Muscle of arm (tissue), 1 donor: ENCODE measurements at regions not wholly inside any gene's neighbourhood (a gene's known extent, or its start where the extent isn't known, plus 50 kb on each side); places are given as distances from the start of the nearest gene placed in this dataset.
"Not testable (repeated sequence)": the region's sequence is repeated elsewhere in the genome, so short reads cannot be mapped to it uniquely, and the experiment has no call there.

Experiments
- DNase-seq: peaks from one replicate; pipeline ENCODE4 v3.0.0-alpha.2; 2013

DNA sequence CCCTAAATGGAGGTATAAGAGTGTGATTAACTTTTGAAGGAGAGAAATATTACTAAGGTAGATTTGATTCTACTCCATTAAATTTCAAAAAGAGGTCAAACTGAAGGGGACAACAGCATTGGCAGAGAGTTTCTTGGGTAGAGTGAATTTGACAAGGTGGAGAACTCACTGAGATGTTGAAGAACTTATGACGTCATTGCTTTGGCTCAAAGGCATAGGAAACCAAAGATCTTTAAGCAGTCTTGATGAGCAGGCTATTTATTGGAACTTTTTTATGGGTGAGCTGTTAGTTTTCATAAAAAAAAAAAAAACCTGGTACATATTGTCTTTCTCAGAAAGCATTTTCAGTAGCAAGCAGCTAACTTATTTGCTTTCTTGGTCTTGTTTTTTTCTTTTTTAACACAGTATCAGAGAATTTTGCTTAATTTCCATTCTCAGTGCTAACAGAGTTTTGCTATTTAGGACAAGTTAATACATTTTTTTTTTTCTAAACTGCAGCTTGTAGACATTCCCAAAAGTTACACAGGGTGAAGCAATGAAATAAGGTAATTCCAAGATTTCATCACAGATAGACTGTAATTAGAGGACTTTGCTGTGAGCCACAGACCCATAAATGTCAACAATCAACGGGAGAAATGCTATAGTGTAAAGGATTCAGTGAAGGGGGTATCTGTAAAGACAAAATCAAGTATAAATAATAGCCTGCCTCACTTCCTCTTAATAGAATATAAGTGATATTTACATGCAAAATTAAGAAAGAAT, 412.2 kb upstream of the KLHL1 start:
- DNase-seq, result no peak

DNA sequence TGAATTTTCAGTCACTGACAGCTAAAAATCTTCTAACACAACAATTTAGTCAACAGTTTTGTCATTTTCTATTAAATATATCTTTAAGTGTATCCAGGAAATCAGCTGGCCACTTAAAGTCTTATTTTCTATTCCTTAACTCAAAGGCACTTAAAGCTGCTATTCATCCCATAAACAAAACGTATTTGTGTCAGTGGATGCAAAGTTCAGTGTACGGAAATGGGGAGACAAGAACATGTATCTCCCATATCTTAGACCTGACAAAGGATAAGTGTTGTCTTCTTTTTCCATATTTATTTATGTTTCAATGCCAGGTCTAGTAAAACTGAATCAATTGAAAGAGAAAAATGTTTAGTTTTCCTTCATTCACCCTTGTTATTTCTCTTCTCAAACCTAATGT, 409.8 kb upstream of the KLHL1 start:
- DNase-seq, result no peak

DNA sequence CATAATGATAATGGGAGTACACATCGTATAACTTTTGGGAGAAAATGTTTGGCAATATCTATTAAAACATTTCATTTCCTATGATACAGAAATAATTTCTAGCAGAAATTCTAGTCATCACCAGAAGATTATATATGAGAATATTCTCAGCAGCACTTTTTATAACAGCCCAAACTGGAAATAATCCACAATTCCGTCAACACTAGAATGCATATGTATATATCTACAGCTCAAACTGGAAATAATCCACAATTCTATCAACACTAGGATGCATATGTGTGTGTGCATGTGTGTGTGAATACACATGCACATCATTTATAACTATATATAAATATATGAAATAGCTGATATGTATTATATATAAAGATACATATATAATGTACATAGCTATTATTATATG, 408.0 kb upstream of the KLHL1 start:
- no peak for DNase-seq

DNA sequence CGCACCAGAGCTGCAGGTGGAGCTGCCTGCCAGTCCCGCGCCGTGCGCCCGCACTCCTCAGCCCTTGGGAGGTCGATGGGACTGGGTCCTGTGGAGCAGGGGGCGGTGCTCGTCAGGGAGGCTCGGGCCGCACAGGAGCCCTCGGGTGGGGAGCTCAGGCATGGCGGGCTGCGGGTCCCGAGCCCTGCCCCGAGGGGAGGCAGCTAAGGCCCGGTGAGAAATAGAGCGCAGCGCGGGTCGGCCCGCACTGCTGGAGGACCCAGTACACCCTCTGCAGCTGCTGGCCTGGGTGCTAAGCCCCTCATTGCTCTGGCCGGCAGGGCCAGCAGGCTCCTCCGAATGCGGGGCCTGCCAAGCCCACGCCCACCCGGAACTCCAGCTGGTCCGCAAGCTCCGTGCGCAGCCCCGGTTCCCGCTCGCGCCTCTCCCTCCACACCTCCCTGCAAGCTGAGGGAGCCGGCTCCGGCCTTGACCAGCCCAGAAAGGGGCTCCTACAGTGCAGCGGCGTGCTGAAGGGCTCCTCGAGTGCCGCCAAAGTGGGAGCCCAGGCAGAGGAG, 403.7 kb upstream of the KLHL1 start:
- not testable (repeated sequence) for DNase-seq

DNA sequence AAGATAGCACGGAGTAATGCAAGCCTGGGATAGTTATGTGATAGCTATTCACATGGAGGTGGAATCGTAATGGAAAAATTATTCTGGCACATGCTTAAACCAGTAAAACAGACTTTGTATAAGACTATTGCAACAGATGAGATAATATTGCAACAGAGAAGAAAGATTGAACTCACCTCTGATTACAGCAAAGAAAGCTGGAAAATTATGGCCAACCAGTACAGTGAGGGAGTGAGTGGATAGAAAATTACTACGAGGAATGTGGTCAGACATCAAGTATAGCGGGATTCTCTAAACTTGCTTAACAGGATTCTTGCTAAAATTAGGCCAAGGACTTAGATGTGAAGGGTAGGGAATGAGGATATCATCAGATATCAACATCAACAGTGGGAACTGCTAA, 397.6 kb upstream of the KLHL1 start:
- no peak for DNase-seq

DNA sequence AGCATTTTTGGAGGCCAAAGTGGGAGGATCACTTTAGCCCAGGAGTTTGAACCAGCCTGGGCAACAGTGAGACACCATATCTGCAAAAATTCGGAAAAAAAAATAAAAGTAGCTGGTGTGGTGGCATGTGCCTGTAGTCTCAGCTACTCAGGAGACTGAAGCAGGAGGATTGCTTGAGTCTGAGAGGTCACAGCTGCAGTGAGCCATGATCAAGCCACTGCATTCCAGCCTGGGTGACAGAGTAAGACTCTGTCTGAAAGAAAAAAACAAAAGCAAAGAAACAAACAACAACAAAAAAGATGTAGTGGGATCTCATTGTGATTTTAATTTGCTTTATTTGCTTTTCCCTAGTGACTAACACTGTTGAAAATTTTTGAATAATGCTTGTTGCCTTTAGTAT, 394.7 kb upstream of the KLHL1 start:
- no peak for DNase-seq

DNA sequence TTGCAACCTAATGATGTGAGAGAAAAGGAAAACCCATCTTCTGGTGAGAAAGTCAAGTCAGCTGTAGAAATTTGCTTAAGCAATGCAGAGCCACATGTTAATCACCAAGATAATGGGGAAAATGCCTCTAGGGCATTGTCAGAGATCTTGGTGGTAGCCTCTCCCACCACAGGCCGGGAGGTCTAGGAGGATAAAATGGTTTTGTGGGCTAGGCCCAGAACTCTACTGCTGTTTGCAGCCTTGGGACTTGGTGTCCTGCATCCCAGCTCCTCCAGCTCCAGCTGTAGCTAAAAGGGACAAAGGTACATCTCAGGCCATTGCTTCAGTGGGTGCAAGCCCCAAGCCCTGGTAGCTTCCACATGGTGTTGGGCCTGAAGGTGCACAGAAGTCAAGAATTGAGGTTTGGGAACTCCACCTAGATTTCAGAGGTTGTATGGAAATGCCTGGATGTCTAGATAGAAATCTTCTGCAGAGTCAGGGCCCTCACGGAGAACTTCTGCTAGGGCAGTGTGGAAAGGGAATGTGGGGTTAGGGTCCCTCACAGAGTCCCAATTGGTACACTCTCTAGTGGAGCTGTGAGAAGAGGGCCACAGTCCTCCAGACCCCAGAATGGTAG, 382.2 kb upstream of the KLHL1 start:
- no peak for DNase-seq

DNA sequence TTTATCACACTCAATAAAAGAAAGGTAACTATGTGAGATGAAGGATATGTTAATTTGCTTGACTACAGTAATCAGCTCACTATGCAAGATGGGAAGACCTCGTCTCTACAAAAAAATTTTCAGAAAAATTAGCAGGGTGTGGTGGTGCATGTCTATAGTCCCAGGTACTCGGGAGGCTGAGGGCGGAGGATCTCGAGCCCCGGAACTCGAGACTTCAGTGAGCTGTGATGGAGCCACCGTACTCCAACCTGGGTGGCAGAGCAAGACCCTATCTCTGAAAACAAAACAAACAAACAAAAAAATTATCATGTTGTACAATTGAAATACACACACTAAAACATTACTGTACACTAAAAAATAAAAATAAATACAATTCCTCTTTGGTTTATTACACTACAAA, 376.7 kb upstream of the KLHL1 start:
- no peak for DNase-seq

DNA sequence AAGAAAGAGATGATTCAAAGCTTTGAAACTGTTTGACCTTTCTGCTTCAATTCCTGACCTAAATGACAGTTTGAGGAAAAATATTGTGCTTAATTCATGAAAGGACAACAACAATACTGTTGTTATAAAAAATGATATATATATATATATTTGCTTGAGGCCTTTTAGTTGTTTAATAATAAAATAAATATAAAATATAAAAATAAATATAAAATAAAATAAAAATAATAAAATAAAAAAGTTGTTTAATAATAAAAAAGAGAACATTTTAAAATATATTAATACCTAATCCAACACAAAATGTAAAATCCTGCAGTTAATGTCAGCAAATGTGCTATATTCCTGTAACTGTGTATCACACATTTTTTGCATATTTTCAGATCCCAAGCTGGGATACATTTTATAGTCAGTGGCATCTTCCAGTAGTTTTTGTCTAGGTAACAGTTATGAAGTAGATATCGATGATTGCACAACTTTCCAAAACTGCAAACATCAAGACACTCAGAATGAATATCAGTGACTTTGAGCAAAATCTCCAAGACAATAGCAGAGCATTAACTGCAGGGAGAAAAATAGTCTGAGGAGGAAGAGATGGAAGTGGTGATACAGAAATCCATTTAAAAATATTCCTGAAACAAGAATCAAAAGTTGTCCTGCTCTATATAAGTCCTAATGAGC, 375.5 kb upstream of the KLHL1 start:
- DNase-seq, result no peak

DNA sequence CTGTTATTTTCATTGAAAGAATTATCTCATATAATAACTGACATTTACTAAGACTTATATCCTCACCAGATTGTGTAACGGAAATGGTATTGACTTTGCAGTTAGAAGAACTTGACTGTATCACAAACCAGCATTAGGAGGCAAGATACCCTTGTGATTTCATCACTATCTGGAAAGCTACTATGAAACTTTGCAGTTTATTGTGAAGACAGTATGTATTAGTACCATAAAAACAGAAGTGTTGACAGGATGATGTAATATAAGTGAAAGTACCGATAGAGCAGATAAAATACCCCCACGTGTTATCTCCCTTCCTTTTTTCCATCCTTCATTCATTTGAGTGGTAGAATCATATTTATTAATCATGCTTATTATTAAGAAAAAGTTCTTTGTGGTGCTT, 365.7 kb upstream of the KLHL1 start:
- no peak for DNase-seq

DNA sequence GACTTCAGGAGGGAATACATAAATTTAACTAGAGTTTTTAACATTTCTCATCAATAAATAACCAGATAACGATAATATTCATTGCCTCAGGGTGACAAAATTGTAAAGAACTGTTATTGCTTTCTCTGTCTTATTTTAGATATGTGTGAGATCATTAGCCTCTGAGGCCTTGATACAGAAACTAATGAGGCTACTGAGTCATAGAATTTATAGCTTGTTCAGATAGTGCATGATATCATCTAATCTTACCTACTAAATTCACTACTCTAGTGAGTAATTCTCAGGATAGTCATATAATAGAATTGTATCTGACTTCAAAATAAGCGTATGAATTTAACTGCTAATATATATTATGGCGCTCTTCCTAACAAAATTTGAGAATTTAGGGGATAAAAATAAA, 360.8 kb upstream of the KLHL1 start:
- DNase-seq, result no peak

DNA sequence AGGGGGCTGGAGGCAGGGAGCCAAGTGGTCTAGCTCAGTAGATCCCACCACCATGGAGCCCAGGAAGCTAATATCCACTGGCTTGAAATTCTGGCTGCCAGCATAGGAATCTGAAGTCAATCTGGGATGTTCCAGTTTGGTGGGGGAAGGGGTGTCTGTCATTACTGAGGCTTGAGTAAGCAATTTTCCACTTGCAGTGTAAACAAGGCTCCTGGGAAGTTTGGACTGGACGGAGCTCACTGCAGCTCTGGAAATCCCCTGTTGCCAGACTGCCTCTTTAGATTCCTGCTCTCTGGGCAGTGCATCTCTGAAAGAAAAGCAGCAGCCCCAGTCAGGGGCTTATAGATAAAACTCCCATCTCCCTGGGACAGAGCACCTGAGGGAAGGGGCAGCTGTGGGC, 349.2 kb upstream of the KLHL1 start:
- no peak for DNase-seq

DNA sequence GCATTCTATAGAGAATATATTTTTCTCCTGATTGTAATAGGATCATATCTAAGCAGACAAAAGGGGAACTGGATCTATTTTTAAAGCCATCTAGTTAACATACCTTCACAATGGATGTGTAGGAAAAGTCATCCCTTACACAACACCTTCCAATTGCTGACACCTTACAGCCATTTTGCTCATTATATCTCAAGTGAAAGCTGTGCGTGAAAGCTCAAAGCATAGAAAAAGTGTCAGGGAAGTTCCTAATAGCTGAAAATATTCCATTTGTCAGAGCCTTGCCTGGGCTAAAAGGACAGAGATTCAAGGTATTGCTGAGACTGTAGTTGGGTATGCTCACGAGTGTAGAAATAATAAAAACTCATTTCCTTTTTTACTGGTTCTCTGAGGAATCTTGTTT, 340.6 kb upstream of the KLHL1 start:
- DNase-seq, result no peak

DNA sequence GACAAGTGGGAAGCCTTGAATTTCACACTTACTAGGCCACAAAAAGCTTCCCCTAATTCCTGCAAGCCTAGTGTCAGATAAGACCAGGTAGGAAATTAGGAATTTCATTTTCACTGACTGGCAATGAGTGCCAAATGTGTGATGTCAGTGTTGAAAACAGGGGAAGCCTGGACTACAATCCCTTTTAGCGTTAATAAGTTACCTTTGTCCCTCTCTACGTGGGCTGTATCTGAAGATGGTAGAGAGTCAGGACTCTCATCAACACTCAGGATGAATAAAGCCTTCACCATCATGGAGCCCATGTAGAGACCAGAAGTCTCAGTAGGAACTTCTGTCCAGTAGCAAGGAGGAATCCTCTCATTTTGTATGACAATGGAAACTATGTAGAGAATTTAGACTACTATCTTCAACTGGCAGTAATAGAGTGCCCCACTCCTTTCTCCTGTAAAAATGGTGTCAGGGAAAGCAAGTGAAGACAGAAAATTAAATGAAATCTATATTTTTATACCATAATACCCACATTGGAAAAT, 324.1 kb upstream of the KLHL1 start:
- DNase-seq, result no peak

DNA sequence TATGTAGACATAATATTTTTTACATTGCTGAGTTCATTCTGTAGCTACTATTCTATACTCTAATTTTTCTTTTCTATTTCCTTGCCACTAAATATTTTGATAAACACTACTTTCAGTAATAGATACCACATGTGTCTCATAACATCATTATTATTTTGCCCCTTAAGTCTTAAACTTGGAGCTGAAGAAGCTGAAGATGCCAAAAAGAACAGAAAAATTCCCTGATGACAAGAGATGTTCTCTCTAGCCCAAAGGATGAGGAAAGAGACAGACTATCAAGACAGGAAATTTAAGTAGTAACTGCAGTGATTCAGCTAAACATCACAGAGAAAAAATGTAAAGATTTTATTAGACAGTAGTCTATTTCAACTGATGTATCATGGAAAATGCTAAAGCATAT, 322.0 kb upstream of the KLHL1 start:
- DNase-seq, result peak; percentile 40

DNA sequence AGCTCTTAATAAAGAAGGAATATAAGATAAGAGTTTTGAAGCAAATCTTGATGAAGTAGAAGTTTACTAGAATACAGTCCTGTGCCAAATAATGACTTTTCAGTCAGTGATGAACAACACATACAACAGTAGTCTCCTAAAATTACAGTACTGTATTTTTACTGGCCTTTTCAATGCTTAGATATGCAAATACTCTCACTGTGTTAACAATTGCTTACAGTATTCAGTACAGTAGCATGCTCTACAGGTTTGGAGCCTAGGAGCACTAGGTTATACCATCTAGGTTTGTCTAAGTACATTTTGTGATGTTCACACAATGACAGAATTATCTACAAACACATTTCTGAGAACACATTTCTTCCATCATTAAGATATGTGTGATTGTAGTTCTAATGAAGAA, 316.7 kb upstream of the KLHL1 start:
- DNase-seq, result no peak

DNA sequence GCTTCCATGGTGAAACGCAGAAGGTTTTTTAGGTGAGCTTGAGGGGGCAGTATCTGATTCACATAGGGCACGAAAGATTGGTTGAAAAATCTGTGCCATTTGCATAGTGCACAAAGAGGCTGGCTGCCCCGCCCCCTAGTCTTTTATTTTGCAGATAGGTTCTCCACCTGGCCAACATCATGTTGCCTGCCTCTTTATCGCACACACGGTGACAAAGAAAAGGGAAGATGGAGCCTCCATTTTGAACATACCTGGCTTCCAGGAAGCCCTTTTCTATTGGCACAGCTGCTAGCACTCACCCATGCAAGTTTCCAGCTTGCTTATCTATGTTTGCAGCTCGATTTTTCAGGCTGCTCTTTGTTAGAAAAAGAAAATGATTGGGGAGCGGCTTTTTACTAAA, 316.2 kb upstream of the KLHL1 start:
- DNase-seq, result no peak

DNA sequence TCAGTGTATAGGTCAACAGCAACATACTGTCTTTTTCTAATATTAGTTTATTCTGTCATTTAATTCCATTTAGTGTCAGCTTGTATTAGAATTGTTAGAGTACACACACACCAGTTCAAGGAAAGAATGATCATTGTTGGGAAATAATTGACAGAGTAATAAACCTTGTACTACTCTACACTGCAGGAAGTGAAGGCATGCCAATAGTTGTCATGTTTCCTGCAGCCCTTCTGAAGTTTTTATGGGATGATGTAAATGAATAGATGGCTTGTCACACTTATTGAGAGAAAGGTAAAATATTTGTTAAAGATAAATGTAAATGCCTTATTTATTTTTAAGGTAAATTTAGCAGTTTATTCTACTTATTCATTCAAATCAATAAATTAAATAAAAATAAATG, 306.9 kb upstream of the KLHL1 start:
- no peak for DNase-seq

DNA sequence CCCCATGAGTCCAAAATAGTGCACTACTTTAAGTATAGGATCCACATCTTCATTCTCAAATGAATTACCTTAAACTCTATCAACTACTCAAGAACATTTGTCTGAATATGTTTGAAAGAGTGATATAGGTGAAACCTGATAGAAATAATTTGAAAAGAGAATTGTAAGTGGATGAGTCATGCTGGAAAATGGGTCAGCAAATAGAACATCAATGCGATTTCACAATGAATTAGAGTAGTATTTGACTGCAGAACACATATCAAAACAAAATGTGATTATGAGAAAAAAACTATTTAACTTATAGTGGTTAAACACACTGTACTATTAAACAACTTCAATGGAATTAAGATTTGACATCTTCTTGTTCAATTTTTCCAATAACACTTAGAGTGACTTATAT, 300.6 kb upstream of the KLHL1 start:
- no peak for DNase-seq

DNA sequence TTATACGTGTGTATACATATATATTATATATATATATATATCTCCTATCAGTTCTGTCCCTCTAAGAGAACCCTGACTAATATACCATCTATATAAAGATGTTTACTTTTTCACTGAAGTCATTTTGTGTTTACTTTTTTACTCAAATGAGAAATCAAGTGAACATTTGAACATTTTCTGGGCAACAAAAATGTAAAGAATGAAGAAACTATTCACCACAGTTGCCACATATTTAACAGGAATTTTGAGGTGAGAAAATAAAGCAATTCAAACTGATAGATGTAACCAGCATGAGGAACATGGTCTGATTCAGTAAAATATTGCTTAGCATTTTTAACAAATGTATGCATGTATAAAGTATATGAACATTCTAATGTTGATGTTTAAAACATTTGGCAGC, 299.2 kb upstream of the KLHL1 start:
- DNase-seq, result no peak

DNA sequence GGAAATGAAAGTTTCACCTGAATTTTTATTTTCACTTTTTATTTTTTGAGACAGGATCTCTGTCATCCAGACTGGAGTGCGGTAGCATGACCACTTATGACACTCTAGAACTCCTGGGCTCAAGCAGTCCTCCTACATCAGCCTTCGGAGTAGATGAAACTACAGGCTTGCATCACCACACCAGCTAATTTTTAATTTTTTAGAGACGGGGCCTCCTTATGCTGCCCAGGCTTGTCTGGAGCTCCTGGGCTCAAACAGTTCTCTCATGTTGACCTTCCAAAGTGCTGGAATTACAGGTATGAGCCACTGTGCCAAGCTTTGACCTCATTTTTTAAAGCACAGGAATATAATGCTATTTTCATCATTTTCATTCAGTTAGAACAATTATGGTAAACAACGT, 297.0 kb upstream of the KLHL1 start:
- no peak for DNase-seq

DNA sequence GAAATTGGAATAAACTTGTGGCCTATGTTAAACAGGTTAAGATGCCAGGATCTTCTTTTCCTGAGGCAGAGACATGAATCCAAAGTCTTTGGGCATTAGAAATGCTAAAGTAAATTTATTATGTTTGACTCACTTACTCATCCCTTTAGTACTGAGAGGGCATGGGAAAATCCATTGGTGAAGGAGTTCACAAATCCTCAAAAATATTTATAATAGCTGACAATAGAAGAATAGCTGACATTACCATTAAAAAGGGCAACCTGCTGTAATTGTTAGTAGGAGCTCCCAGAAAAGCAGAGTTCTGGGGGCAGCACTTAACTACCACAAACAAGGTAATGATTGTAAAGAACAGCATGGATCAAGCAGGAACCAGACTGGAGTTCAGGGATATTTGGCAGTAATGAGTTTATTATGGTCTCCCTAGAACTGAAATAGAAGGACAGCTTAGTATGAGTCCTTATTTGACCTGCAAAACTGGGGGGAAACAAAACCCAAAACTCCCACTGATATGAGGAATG, 285.8 kb upstream of the KLHL1 start:
- no peak for DNase-seq

DNA sequence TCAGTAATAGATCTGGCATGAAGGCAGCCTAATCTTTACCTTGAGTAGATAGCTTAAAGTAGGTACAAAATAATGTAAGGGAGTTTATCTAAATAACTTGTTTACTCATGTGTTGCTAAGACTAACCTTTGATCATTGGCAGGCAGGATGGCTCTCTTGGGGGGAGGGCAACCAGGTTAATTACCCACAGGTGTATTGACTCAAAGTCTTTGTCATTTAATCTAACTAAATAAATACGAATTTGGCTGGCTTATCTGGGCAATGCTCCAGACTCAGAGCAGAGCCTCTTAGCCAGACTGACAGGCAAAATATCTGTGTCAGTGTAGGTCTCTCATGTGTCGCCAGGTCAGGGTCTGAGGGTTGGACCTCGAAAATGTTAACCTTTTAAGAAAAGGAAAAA, 283.4 kb upstream of the KLHL1 start:
- no peak for DNase-seq
